Osteocyte (in vitro differentiated cells): ENCODE measurements at regions not wholly inside any gene's neighbourhood (a gene's known extent, or its start where the extent isn't known, plus 50 kb on each side); places are given as distances from the start of the nearest gene placed in this dataset.

ENCODE experiments used
- DNase-seq: peaks from one replicate; pipeline ENCODE4 v3.0.0; 2021; ENCODE audit warnings: mixed read lengths; ENCODE audit not compliant: unreplicated experiment; ENCODE audit errors: extremely low spot score
- H3K27ac Mint-ChIP-seq: one replicate; pipeline ENCODE4 v1.8.0; 2021; ENCODE audit warnings: mild to moderate bottlenecking, mixed read lengths; ENCODE audit not compliant: unreplicated experiment
- H3K27me3 Mint-ChIP-seq: one replicate; pipeline ENCODE4 v1.8.0; 2021; ENCODE audit warnings: mixed read lengths; ENCODE audit not compliant: unreplicated experiment
- H3K36me3 Mint-ChIP-seq: one replicate; pipeline ENCODE4 v1.8.0; 2021; ENCODE audit warnings: mixed read lengths; ENCODE audit not compliant: unreplicated experiment
- H3K4me1 Mint-ChIP-seq: one replicate; pipeline ENCODE4 v1.8.0; 2021; ENCODE audit warnings: mixed read lengths; ENCODE audit not compliant: unreplicated experiment
- H3K4me3 Mint-ChIP-seq: one replicate; pipeline ENCODE4 v1.8.0; 2021; ENCODE audit warnings: mild to moderate bottlenecking, moderate library complexity, mixed read lengths; ENCODE audit not compliant: unreplicated experiment
- H3K9me3 Mint-ChIP-seq: one replicate; pipeline ENCODE4 v1.8.0; 2021; ENCODE audit warnings: mixed read lengths; ENCODE audit not compliant: unreplicated experiment
- CTCF ChIP-seq: fragments of 200-600 bp; sonication (generic); IDR thresholded peaks from 2 replicates; pipeline ENCODE4 v1.5.0; 2021; ENCODE audit warnings: antibody characterized with exemption, mild to moderate bottlenecking, moderate library complexity

DNA sequence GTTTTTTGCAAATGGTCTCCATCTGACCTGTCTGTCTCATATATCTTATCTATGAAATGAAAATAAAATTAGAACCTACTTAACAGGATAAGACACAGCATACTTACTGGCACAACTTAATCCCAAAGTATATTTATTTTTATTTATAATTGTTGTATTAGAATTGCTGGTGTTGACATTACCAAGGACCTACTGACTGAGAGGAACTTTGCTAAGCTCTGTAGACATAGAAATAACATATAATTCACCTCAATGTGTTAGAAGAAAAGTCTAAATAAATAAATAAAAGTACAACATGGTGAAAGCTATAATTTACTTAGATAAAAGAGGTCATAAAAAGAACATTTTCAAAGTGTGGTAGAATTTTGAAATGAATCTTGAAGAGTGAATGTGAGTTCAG, 1650.5 kb upstream of the NUDT12 start:
- TF ChIP-seq CTCF: no peak
- no peak overlapping the region for H3K4me3 Mint-ChIP-seq
- no peaks in the 10 kb centered on the region for H3K27me3 Mint-ChIP-seq
- H3K9me3 Mint-ChIP-seq: no peaks in the 10 kb centered on the region
- DNase-seq: no peak
- H3K4me1 Mint-ChIP-seq: peaks cover 7% of the 10 kb centered on the region
- no peak overlapping the region for H3K27ac Mint-ChIP-seq
- no peaks in the 10 kb centered on the region for H3K36me3 Mint-ChIP-seq

DNA sequence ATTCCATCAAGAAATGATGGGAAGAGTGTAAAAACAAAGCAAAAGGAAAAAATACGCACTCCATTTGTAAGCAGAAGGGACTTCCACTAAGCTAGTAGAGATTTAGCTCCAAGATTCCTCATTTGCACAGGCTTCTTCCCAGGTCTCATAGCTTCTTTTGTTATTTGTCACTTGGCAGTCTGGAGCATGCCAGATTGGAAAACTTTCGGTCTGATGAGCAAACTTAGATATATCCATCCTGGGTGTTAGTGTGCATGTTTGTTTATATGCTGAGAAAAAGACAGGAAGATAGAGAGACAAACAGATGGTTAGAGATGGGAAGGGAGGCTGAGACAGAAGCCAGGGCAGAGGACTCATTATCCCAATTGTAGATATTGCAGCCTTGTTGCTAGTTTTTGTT, 1644.5 kb upstream of the NUDT12 start:
- Mint-ChIP-seq H3K9me3 (peaks cover 5% of the 10 kb centered on the region), H3K36me3 (peaks cover under 1% of the 10 kb centered on the region), H3K4me3 (no peak overlapping the region), H3K27me3 (no peaks in the 10 kb centered on the region), H3K27ac (no peak overlapping the region), H3K4me1 (no peaks in the 10 kb centered on the region)
- TF ChIP-seq CTCF: no peak
- no peak for DNase-seq

- no peak overlapping the region for H3K27ac Mint-ChIP-seq
- H3K27me3 Mint-ChIP-seq: no peaks in the 10 kb centered on the region
- peaks cover 2% of the 10 kb centered on the region for H3K36me3 Mint-ChIP-seq
- H3K4me3 Mint-ChIP-seq: no peak overlapping the region
- no peak for DNase-seq
- TF ChIP-seq CTCF: no peak
- H3K9me3 Mint-ChIP-seq: peaks cover 17% of the 10 kb centered on the region
- no peaks in the 10 kb centered on the region for H3K4me1 Mint-ChIP-seq
These were observed 1634.9 kb upstream of the NUDT12 start for GRCh38 chr5:105197531-105197930.

DNA sequence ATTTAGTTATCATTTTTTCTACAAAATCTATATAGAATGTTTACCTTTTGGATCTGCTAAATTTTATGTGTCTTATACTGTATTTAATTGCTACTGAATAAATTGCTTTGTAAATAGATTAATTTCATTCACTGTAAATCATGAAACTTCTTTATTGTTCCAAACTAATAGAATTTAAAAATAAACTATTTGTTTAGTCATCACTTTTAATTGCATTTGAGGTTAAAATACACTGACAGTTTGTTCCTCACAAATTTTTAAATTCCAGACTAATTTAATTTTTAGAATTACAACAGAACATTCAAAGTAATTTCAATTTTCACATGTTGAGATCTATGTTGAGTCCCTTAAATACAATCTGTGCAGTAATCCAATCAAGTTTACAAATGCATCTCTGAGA, 1633.2 kb upstream of the NUDT12 start:
- no peak for TF ChIP-seq CTCF
- peaks cover 11% of the 10 kb centered on the region for H3K9me3 Mint-ChIP-seq
- H3K27ac Mint-ChIP-seq: no peak overlapping the region
- H3K27me3 Mint-ChIP-seq: no peaks in the 10 kb centered on the region
- no peak for DNase-seq
- H3K36me3 Mint-ChIP-seq: no peaks in the 10 kb centered on the region
- H3K4me3 Mint-ChIP-seq: no peak overlapping the region
- peaks cover 5% of the 10 kb centered on the region for H3K4me1 Mint-ChIP-seq

- no peak for DNase-seq
- Mint-ChIP-seq H3K4me3 (no peak overlapping the region), H3K27ac (no peak overlapping the region), H3K36me3 (no peaks in the 10 kb centered on the region), H3K9me3 (no peaks in the 10 kb centered on the region), H3K27me3 (no peaks in the 10 kb centered on the region), H3K4me1 (no peaks in the 10 kb centered on the region)
- TF ChIP-seq CTCF: no peak
These were observed 1610.3 kb upstream of the NUDT12 start for GRCh38 chr5:105172918-105173317.
